GM23338 (cell line): ENCODE measurements at regions not wholly inside any gene's neighbourhood (a gene's known extent, or its start where the extent isn't known, plus 50 kb on each side); places are given as distances from the start of the nearest gene placed in this dataset.

ENCODE experiments used
- ATAC-seq: fragments of 200-7000 bp; cut with Tn5 transposase; 3 replicates; pipeline ENCODE4 v1.9.1; 2020
- DNase-seq: peaks from one replicate; pipeline ENCODE4 v3.0.0-alpha.2; 2015; ENCODE audit warnings: low spot score
- H2AFZ ChIP-seq: fragments of 200-600 bp; sonication (generic); 2 replicates; pipeline ENCODE4 v1.8.0; 2016; ENCODE audit warnings: antibody characterized with exemption, mild to moderate bottlenecking, moderate library complexity
- H3F3A ChIP-seq: fragments of 200-600 bp; sonication (generic); replicated peaks from 2 replicates; pipeline ENCODE4 v1.8.0; 2017; ENCODE audit warnings: antibody characterized with exemption, mixed run types, low read depth
- H3K27ac ChIP-seq: fragments of 200-600 bp; sonication (generic); 2 replicates; pipeline ENCODE4 v1.6.1; 2016; ENCODE audit warnings: low read depth
- H3K27me3 ChIP-seq: fragments of 200-600 bp; sonication (generic); 2 replicates; pipeline ENCODE4 v1.8.0; 2016; ENCODE audit warnings: mild to moderate bottlenecking, mixed run types, moderate library complexity; ENCODE audit not compliant: insufficient read depth
- H3K36me3 ChIP-seq: fragments of 200-600 bp; sonication (generic); 2 replicates; pipeline ENCODE4 v1.8.0; 2016; ENCODE audit warnings: mild to moderate bottlenecking; ENCODE audit not compliant: insufficient read depth
- H3K4me1 ChIP-seq: fragments of 200-600 bp; sonication (generic); 2 replicates; pipeline ENCODE4 v1.8.0; 2016; ENCODE audit warnings: mild to moderate bottlenecking, moderate library complexity; ENCODE audit not compliant: insufficient read depth
- H3K4me2 ChIP-seq: fragments of 200-600 bp; sonication (generic); 2 replicates; pipeline ENCODE4 v1.7.1; 2017; ENCODE audit warnings: mixed run types
- H3K4me3 ChIP-seq: fragments of 200-600 bp; sonication (generic); 2 replicates; pipeline ENCODE4 v1.6.1; 2016; ENCODE audit warnings: mixed run types
- H3K79me2 ChIP-seq: fragments of 200-600 bp; sonication (generic); replicated peaks from 2 replicates; pipeline ENCODE4 v1.8.0; 2017; ENCODE audit warnings: mild to moderate bottlenecking; ENCODE audit not compliant: insufficient read depth
- H3K9me2 ChIP-seq: fragments of 200-600 bp; sonication (generic); 2 replicates; pipeline ENCODE4 v1.8.0; 2017; ENCODE audit not compliant: insufficient read depth
- H4K20me1 ChIP-seq: fragments of 200-600 bp; sonication (generic); replicated peaks from 2 replicates; pipeline ENCODE4 v1.8.0; 2017; ENCODE audit warnings: mild to moderate bottlenecking; ENCODE audit not compliant: insufficient read depth
- H3K27ac Mint-ChIP-seq: 2 replicates; pipeline ENCODE4 v1.8.0; 2020; ENCODE audit warnings: inconsistent platforms, mild to moderate bottlenecking, moderate library complexity, mixed read lengths
- H3K27me3 Mint-ChIP-seq: 3 replicates; pipeline ENCODE4 v1.8.0; 2022; ENCODE audit warnings: low read depth, mild to moderate bottlenecking, moderate library complexity, mixed read lengths, inconsistent platforms; ENCODE audit not compliant: insufficient read depth, poor library complexity
- H3K36me3 Mint-ChIP-seq: 3 replicates; pipeline ENCODE4 v1.8.0; 2021; ENCODE audit warnings: low read depth, mild to moderate bottlenecking, inconsistent platforms, moderate library complexity, mixed read lengths
- H3K4me1 Mint-ChIP-seq: 3 replicates; pipeline ENCODE4 v1.8.0; 2020; ENCODE audit warnings: mild to moderate bottlenecking, inconsistent platforms, mixed read lengths
- H3K4me3 Mint-ChIP-seq: 3 replicates; pipeline ENCODE4 v1.8.0; 2021; ENCODE audit warnings: moderate library complexity, mild to moderate bottlenecking, inconsistent platforms, mixed read lengths
- H3K9me3 Mint-ChIP-seq: 3 replicates; pipeline ENCODE4 v1.8.0; 2020; ENCODE audit warnings: moderate library complexity, mild to moderate bottlenecking, inconsistent platforms, mixed read lengths
- CREB1 ChIP-seq: fragments of 250-450 bp; sonication (Bioruptor Pico); IDR thresholded peaks from 2 replicates; pipeline ENCODE4 v1.5.0; 2020; ENCODE audit warnings: low read depth, mild to moderate bottlenecking, moderate library complexity
- CTCF ChIP-seq, 2 experiments: fragments of 200-600 bp in 1 of 2; sonication (generic) in 1 of 2; conservative IDR thresholded peaks; 2 replicates each; pipeline versions ENCODE4 v1.5.1 to v1.6.1; 2016 to 2017; ENCODE audit warnings: antibody characterized with exemption in 2 of 2, low read depth in 2 of 2, mild to moderate bottlenecking in 2 of 2, moderate library complexity in 1 of 2
- ETS1 ChIP-seq: IDR thresholded peaks from 2 replicates; pipeline ENCODE4 v1.6.1; 2016; ENCODE audit warnings: antibody characterized with exemption
- EZH2 ChIP-seq: fragments of 200-600 bp; sonication (generic); IDR thresholded peaks from one replicate; pipeline ENCODE4 v1.8.0; 2017; ENCODE audit warnings: antibody characterized with exemption, mild to moderate bottlenecking, low read depth; ENCODE audit not compliant: unreplicated experiment
- EZH2phosphoT487 ChIP-seq: fragments of 200-600 bp; sonication (generic); IDR thresholded peaks from one replicate; pipeline ENCODE4 v1.8.1; 2018; ENCODE audit warnings: antibody characterized with exemption; ENCODE audit not compliant: unreplicated experiment
- JUNB ChIP-seq: IDR thresholded peaks from one replicate; pipeline ENCODE4 v1.6.1; 2016; ENCODE audit warnings: antibody characterized with exemption; ENCODE audit not compliant: unreplicated experiment
- NANOG ChIP-seq: IDR thresholded peaks from 2 replicates; pipeline ENCODE4 v1.6.1; 2016; ENCODE audit warnings: antibody characterized with exemption, borderline replicate concordance
- POLR2AphosphoS5 ChIP-seq: IDR thresholded peaks from 2 replicates; pipeline ENCODE4 v1.6.1; 2016; ENCODE audit warnings: antibody characterized with exemption, low read depth
- ZNF114 ChIP-seq: fragments of 250-450 bp; sonication (Bioruptor Pico); IDR thresholded peaks from 2 replicates; pipeline ENCODE4 v1.5.0; 2020; ENCODE audit warnings: mild to moderate bottlenecking, moderate library complexity
- ZNF331 ChIP-seq: fragments of 250-450 bp; sonication (Bioruptor Pico); IDR thresholded peaks from 2 replicates; pipeline ENCODE4 v1.5.0; 2020; ENCODE audit warnings: low read depth, mild to moderate bottlenecking, moderate library complexity

GRCh38 chrX:39883666-39884065 lies 214.1 kb downstream of the BCOR start:
- Histone ChIP-seq H4K20me1 (no peaks in the 10 kb centered on the region), H3K27ac (no peak overlapping the region), H3K36me3 (no peaks in the 10 kb centered on the region), H3K27me3 (no peaks in the 10 kb centered on the region), H3K79me2 (no peaks in the 10 kb centered on the region), H2AFZ (no peak overlapping the region), H3K4me3 (no peak overlapping the region), H3K4me1 (no peaks in the 10 kb centered on the region), H3K4me2 (no peak overlapping the region), H3K9me2 (no peaks in the 10 kb centered on the region), H3F3A (no peaks in the 10 kb centered on the region)
- DNase-seq (no peak), ATAC-seq (no peak)
- no peaks in the 10 kb centered on the region for H3K9me3 Mint-ChIP-seq
- peaks cover under 1% of the 10 kb centered on the region for H3K4me1 Mint-ChIP-seq
- H3K36me3 Mint-ChIP-seq: no peaks in the 10 kb centered on the region; the same call in 2 of the 3 replicates
- TF ChIP-seq EZH2phosphoT487: no peak
- no peak for TF ChIP-seq ZNF331 (CRISPR knock-in tag)
- no peak for TF ChIP-seq CREB1 (CRISPR knock-in tag)
- no peak overlapping the region for H3K27ac Mint-ChIP-seq
- H3K4me3 Mint-ChIP-seq: no peak overlapping the region
- peaks cover 1% of the 10 kb centered on the region for H3K27me3 Mint-ChIP-seq

GRCh38 chrX:39886282-39886681 lies 211.5 kb downstream of the BCOR start:
- no peak for ATAC-seq

GRCh38 chrX:39888730-39889129 lies 209.0 kb downstream of the BCOR start:
- no peak for DNase-seq
- peaks cover 1% of the 10 kb centered on the region for H3K27me3 Mint-ChIP-seq
- Histone ChIP-seq H3K79me2 (no peaks in the 10 kb centered on the region), H3K36me3 (no peaks in the 10 kb centered on the region), H4K20me1 (no peaks in the 10 kb centered on the region), H3K27ac (no peak overlapping the region), H3K9me2 (no peaks in the 10 kb centered on the region), H3K27me3 (no peaks in the 10 kb centered on the region), H3K4me1 (no peaks in the 10 kb centered on the region), H2AFZ (no peak overlapping the region), H3K4me3 (no peak overlapping the region), H3F3A (no peaks in the 10 kb centered on the region), H3K4me2 (no peak overlapping the region)
- H3K4me3 Mint-ChIP-seq: no peak overlapping the region
- H3K36me3 Mint-ChIP-seq: no peaks in the 10 kb centered on the region; the same call in 2 of the 3 replicates
- peaks cover 6% of the 10 kb centered on the region for H3K4me1 Mint-ChIP-seq
- ATAC-seq: no peak
- 0 out of 3 replicates have a peak, but pooled peaks cover 4% of the 10 kb centered on the region for H3K9me3 Mint-ChIP-seq
- H3K27ac Mint-ChIP-seq: no peak overlapping the region
- TF ChIP-seq ZNF114 (CRISPR knock-in tag): no peak
- no peak for TF ChIP-seq POLR2AphosphoS5
- no peak for TF ChIP-seq JUNB
- no peak for TF ChIP-seq EZH2phosphoT487
- TF ChIP-seq CTCF (conservative IDR thresholded peaks at IDR 0.05; ENCODE audit: low read depth in 2 of 2): no peak
- no peak for TF ChIP-seq ZNF331 (CRISPR knock-in tag)
- no peak for TF ChIP-seq NANOG
- no peak for TF ChIP-seq ETS1
- TF ChIP-seq EZH2: no peak

More at GRCh38 chrX:39886282-39886681, 211.5 kb downstream of the BCOR start:
- Histone ChIP-seq H2AFZ (no peak overlapping the region), H3K9me2 (no peaks in the 10 kb centered on the region), H4K20me1 (no peaks in the 10 kb centered on the region), H3K4me2 (no peak overlapping the region), H3K79me2 (no peaks in the 10 kb centered on the region), H3K4me3 (no peak overlapping the region), H3K27ac (no peak overlapping the region), H3K4me1 (no peaks in the 10 kb centered on the region), H3K36me3 (no peaks in the 10 kb centered on the region), H3K27me3 (no peaks in the 10 kb centered on the region), H3F3A (no peaks in the 10 kb centered on the region)
- H3K9me3 Mint-ChIP-seq: 0 out of 3 replicates have a peak, but pooled peaks cover 2% of the 10 kb centered on the region
- peaks cover under 1% of the 10 kb centered on the region for H3K4me1 Mint-ChIP-seq
- TF ChIP-seq EZH2 (no peak), CTCF (conservative IDR thresholded peaks at IDR 0.05; ENCODE audit: low read depth in 2 of 2) (no peak)
- no peak for DNase-seq
- H3K27ac Mint-ChIP-seq: no peak overlapping the region
- H3K27me3 Mint-ChIP-seq: peaks cover 1% of the 10 kb centered on the region
- H3K4me3 Mint-ChIP-seq: no peak overlapping the region
- no peaks in the 10 kb centered on the region; the same call in 2 of the 3 replicates for H3K36me3 Mint-ChIP-seq
